HFF-Myc (cell line): ENCODE measurements at regions not wholly inside any gene's neighbourhood (a gene's known extent, or its start where the extent isn't known, plus 50 kb on each side); places are given as distances from the start of the nearest gene placed in this dataset.

ENCODE experiments used
- DNase-seq: peaks from one replicate; pipeline ENCODE4 v3.0.0-alpha.2; 2011; ENCODE audit warnings: low read depth; ENCODE audit errors: extremely low read depth
- H3K4me3 ChIP-seq: replicated peaks from 2 replicates; pipeline ENCODE4 v1.5.1; 2011; ENCODE audit warnings: low read depth, mild to moderate bottlenecking, control low read depth, low read length
- CTCF ChIP-seq: IDR thresholded peaks from 2 replicates; pipeline ENCODE4 v1.5.1; 2012; ENCODE audit warnings: mild to moderate bottlenecking, low read depth, low read length, control low read depth; ENCODE audit errors: missing control alignments

- no peak for TF ChIP-seq CTCF
- H3K4me3 ChIP-seq = no peak overlapping the region
- no peak for DNase-seq
These were observed 93.6 kb upstream of the COL8A1 start for GRCh38 chr3:99544786-99545281.

GRCh38 chr3:99543796-99544195 is 94.6 kb upstream of the COL8A1 start:
- DNase-seq = no peak
- H3K4me3 ChIP-seq = no peak overlapping the region
- TF ChIP-seq CTCF = no peak

- DNase-seq = no peak
- H3K4me3 ChIP-seq = no peak overlapping the region
- no peak for TF ChIP-seq CTCF
These were observed 95.5 kb upstream of the COL8A1 start for GRCh38 chr3:99542767-99543518.

GRCh38 chr3:99541181-99541580 is 97.2 kb upstream of the COL8A1 start:
- H3K4me3 ChIP-seq = no peak overlapping the region
- no peak for TF ChIP-seq CTCF
- no peak for DNase-seq

GRCh38 chr3:99537416-99537815 is 101.0 kb upstream of the COL8A1 start:
- no peak for TF ChIP-seq CTCF
- DNase-seq = no peak
- no peak overlapping the region for H3K4me3 ChIP-seq

- DNase-seq = no peak
- no peak for TF ChIP-seq CTCF
These were observed 101.7 kb upstream of the COL8A1 start for GRCh38 chr3:99536555-99537314.

More at GRCh38 chr3:99536555-99537314, 101.7 kb upstream of the COL8A1 start:
- no peak overlapping the region for H3K4me3 ChIP-seq
